Liver (tissue), 3 donors: ENCODE measurements at regions not wholly inside any gene's neighbourhood (a gene's known extent, or its start where the extent isn't known, plus 50 kb on each side); places are given as distances from the start of the nearest gene placed in this dataset.

Source experiments
- CTCF ChIP-seq: fragments of 150-350 bp; IDR thresholded peaks from 2 replicates; pipeline ENCODE4 v1.5.1; 2017; ENCODE audit warnings: improper control_type of control experiment, low read depth, low read length; ENCODE audit not compliant: missing input control
- EGR1 ChIP-seq, 2 donors: IDR thresholded peaks; 2 replicates each; pipeline ENCODE4 v1.6.1; 2016 to 2018; ENCODE audit warnings: antibody characterized with exemption in 2 of 2, low read depth in 2 of 2
- MAX ChIP-seq: IDR thresholded peaks from 2 replicates; pipeline ENCODE4 v1.6.1; 2016; ENCODE audit warnings: antibody characterized with exemption
- REST ChIP-seq: IDR thresholded peaks from 2 replicates; pipeline ENCODE4 v1.6.1; 2016; ENCODE audit warnings: antibody characterized with exemption, mild to moderate bottlenecking
- SP1 ChIP-seq: IDR thresholded peaks from 2 replicates; pipeline ENCODE4 v1.6.1; 2018; ENCODE audit warnings: antibody characterized with exemption, mild to moderate bottlenecking
- donor health status: healthy.
- donor health status: healthy.

GRCh38 chr11:69959461-69959860, 118.7 kb upstream of the ANO1 start:
- TF ChIP-seq CTCF, result no peak
- TF ChIP-seq MAX, result no peak
- no peak for TF ChIP-seq SP1
- TF ChIP-seq EGR1 (IDR thresholded peaks at IDR 0.05; ENCODE audit: low read depth in 2 of 2), result no peak
- TF ChIP-seq REST, result no peak
